HT1080 (cell line): ENCODE measurements at regions not wholly inside any gene's neighbourhood (a gene's known extent, or its start where the extent isn't known, plus 50 kb on each side); places are given as distances from the start of the nearest gene placed in this dataset.

ENCODE experiments used
- DNase-seq: peaks from one replicate; pipeline ENCODE4 v3.0.0-alpha.2; 2015; ENCODE audit warnings: low read depth

GRCh38 chr12:91811481-91812287 is 334.0 kb downstream of the BTG1 start:
- peak; percentile 52 for DNase-seq

- no peak for DNase-seq
Observed at GRCh38 chr12:91810531-91811451, 334.9 kb downstream of the BTG1 start.

DNA sequence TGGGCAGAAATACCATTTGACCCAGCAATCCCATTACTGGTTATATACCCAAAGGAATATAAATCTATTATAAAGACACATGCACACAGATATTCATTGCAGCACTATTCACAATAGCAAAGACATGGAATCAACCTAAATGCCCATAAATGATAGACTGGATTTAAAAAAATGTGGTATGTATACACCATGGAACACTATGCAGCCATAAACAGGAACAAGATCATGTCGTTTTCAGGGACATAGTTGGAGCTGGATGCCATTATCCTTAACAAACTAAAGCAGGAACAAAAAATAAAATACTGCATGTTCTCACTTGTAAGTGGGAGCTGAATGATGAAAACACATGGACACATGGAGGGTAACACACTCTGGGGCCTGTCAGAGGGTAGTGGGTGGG is 335.6 kb downstream of the BTG1 start:
- no peak for DNase-seq

GRCh38 chr12:91805031-91805430 is 340.6 kb downstream of the BTG1 start:
- no peak for DNase-seq

- peak; percentile 46 for DNase-seq
Observed at GRCh38 chr12:91804533-91804932, 341.1 kb downstream of the BTG1 start.

GRCh38 chr12:91801048-91801447 is 344.6 kb downstream of the BTG1 start:
- DNase-seq = no peak

DNA sequence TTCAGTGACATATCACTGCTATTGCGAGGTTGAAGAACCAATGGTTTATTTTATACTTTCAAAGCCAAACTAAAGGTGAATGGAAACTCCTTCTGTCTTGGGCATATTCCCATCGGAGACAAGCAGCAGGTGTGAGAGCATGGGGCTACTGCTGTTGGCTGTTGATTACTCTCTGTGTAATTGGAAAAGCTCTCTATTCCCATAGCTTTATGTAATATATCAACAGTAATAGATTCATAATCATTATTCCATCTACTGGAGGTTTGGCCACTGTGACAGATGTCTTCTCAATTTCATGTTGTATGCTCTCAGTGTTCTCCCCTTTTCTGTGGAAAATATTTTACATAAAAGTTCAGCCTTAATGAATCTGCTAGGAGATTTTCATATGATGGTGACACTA is 352.0 kb downstream of the BTG1 start:
- no peak for DNase-seq

GRCh38 chr12:91792597-91792996 is 353.0 kb downstream of the BTG1 start:
- no peak for DNase-seq

GRCh38 chr12:91786499-91787272 is 359.0 kb downstream of the BTG1 start:
- DNase-seq = no peak

DNA sequence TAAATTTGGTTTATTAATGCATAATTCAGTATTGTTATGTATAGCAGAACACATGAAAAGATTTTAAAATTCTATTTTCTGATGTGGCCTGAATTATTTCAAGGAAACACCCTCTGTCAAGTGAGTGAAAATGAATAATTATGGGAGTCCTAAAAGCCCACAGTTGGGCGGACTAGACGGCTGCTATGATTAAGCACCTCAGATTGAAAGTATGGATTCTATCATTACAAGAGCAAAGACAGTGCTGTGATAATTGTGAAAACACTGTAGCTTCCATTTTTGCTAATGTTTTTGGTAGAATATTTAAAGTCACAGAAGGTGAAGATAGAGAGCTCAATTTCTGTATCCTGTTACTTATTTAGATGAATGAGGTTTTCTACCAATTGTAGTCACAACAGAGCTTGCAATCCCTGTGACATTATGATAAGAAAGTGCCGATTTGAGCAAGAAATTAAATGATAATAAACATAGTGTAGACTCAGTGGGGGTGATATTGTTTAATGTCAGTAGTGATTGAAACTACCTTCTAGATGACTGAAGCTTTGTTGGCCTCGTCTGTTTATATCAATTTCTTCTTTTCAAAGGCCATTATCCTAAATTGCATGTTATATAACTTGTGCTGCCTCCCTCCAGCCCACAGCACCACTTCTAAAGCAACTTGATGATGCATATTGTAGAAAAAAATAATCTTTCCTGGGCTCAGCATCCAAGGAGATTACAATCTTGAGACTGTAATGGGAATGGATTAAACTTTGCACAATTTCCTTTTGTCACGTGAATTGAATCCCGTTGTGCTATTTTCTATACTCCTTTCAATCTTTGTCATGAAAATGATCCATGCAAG is 359.8 kb downstream of the BTG1 start:
- no peak for DNase-seq

GRCh38 chr12:91781114-91781513 is 364.5 kb downstream of the BTG1 start:
- peak; percentile 8 for DNase-seq

GRCh38 chr12:91778938-91779400 is 366.7 kb downstream of the BTG1 start:
- DNase-seq = peak; percentile 97

GRCh38 chr12:91778091-91778832 is 367.4 kb downstream of the BTG1 start:
- DNase-seq = no peak

DNA sequence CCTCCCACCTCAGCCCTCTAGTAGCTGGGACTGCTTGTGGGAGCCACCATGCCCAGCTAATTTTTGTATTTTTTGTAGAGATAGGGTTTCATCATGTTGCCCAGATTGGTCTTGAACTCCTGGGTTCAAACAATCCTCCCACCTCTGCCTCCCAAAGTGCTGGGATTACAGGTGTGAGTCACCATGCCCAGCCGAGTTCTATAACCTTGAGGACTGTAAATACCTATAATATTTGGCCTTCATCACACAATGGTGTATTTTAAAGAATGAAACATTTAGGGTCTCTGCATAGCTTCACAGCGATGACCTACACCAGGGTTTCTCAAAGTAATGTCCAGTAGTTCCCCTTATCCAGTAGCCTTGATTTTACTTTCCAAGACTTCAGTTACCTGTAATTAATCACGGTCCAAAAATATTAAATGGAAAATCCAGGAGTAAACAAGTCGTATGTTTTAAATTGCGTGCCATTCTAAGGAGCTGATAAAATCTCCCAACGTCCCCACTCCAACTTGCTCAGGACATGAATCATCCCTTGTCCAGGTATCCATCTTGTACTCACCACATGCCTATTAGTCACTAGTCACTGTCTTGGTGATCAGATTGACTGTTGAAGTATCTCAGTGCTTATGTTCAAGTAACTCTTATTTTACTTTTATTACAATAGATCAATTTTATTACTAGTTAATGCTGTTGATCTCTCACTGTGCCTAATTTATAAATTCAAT is 368.2 kb downstream of the BTG1 start:
- DNase-seq = peak; percentile 68

DNA sequence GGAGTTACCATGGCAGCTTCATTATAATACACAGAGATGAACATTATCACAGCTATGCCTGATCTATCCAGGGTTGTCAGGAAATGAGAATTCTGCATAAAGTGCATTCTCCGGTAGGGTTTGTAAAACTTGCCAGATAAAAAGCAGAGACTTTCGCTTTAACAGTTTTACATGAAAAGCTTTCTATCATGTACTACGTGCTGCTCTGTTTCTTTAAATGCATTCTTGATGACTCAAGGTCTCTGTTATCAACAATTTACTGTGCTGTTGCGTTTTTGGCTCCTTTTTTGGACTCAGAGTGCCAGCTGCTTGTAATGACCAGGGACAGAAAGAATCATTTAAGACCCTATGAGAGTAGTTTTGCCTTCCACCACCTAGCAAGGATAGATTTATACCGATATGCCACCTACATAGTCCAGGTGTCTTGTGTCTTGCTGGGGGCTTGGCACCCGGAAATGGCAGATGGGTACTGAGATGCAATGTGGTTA is 371.2 kb downstream of the BTG1 start:
- DNase-seq = peak; percentile 5

DNA sequence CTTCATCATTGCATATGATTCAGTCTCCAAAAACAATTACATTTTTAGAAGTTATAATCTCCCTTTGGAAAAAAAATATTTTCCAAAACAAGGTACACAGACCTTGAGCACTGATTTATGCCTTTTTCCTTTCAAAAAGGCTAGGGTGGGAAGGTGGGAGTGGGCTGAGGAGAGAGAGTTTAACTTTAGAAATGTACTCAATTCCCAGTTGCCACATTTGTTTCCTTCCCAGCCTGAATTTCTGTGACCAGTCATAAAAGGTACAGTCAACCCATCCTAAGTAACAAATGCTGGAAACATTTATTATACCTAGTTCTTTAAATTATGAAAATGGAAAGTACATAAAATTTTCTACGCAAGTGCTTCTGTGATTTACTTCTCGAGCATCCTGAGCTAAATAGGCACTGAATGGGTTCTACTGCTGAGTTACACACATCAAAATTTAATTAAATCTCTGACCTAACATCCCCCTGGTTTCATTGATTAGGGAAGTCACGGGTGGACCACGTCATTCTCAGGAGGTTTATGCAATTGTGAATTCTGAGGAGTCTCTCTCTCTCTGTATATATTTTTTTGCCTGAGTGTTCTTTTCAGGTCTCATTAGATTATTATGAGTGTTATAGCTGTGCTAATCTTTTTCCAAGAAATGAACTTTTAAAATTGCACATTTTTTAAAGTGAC is 371.8 kb downstream of the BTG1 start:
- DNase-seq = no peak

DNA sequence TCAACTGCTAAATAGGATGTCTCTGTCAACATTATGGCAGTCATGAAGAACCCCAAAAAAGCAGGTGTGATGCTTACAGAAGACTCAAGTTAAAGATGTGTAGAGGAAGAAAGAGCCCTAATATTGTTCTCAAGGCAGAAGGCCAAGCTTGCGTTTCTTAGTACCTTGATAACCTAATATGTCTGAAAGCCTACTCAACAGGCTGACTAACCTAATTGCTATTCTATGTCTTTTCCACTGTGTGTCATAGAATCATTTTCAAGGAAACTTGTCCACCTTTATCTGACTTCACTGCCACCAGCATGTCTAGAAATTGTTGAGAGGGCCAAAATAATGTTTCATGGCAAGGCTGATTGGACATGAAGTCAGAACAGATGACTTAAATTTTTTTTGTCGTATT is 373.2 kb downstream of the BTG1 start:
- no peak for DNase-seq

DNA sequence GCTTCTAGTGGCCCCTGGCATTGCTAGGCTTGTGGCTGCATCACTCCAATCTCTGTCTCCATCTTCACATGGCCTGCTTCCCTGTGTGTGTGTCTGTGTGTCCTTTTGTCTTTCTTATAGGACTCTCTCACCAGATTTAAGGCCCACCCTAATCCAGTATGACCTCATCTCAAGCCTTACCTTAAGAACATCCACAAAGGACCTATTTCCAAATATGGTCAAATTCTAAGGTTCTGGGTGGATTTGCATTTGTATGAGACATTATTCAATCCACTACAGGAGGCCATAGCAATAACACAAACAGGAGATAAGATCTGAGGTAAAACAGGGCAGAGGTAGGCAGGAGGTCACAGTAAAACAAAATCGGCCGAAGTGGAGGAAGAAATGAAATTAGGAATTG is 375.9 kb downstream of the BTG1 start:
- DNase-seq = no peak
